HEK293 (cell line): ENCODE measurements at regions not wholly inside any gene's neighbourhood (a gene's known extent, or its start where the extent isn't known, plus 50 kb on each side); places are given as distances from the start of the nearest gene placed in this dataset.

ENCODE experiments used
- CTCF ChIA-PET: fragments of 350-600 bp; formaldehyde crosslinking; extraction: SDS; loops from one replicate; lab custom pipeline; 2021; ENCODE audit warnings: antibody characterized with exemption; lab: Yijun Ruan, JAX
- POLR2A ChIA-PET: fragments of 300-600 bp; formaldehyde crosslinking; extraction: SDS; loops from one replicate; lab custom pipeline; 2020; ENCODE audit warnings: antibody characterized with exemption, inconsistent platforms; lab: Yijun Ruan, JAX
- H3K27ac ChIP-seq: fragments of 200-500 bp; sonication (Bioruptor generic); 2 replicates; pipeline ENCODE4 v1.5.1; 2014; ENCODE audit warnings: low read depth, low read length, control low read depth, inconsistent platforms; ENCODE audit errors: extremely low read depth
- H3K36me3 ChIP-seq, 2 experiments: fragments of 200-500 bp in 1 of 2; sonication (Bioruptor generic) in 1 of 2; 1 replicate in 1 of 2; 2 replicates in 1 of 2; pipeline ENCODE4 v1.5.1; 2014 to 2017; ENCODE audit warnings: inconsistent platforms in 2 of 2, low read length in 2 of 2; ENCODE audit not compliant: control insufficient read depth in 2 of 2, insufficient read depth in 1 of 2
- H3K4me1 ChIP-seq: fragments of 200-500 bp; sonication (Bioruptor generic); 2 replicates; pipeline ENCODE4 v1.5.1; 2014; ENCODE audit warnings: mild to moderate bottlenecking, low read length, inconsistent platforms; ENCODE audit not compliant: control insufficient read depth, insufficient read depth
- H3K4me3 ChIP-seq: 2 replicates; pipeline ENCODE4 v1.5.1; 2011; ENCODE audit warnings: low read depth, mild to moderate bottlenecking, control low read depth, low read length, moderate library complexity
- H3K9me3 ChIP-seq: fragments of 200-500 bp; sonication (Bioruptor generic); 2 replicates; pipeline ENCODE4 v1.5.1; 2014; ENCODE audit warnings: low read depth, low read length, inconsistent platforms; ENCODE audit not compliant: control insufficient read depth, insufficient read depth
- ATF2 ChIP-seq: fragments of 450-650 bp; formaldehyde crosslinking; IDR thresholded peaks from 2 replicates; pipeline ENCODE4 v1.5.1; 2016; ENCODE audit warnings: missing biosample characterization, missing genetic modification characterization, low read depth
- HOXA7 ChIP-seq: sonication (generic); formaldehyde crosslinking; IDR thresholded peaks from 2 replicates; pipeline ENCODE4 v1.8.1; 2022; ENCODE audit warnings: missing genetic modification reagents, borderline replicate concordance
- OSR2 ChIP-seq: fragments of 450-650 bp; formaldehyde crosslinking; IDR thresholded peaks from 2 replicates; pipeline ENCODE4 v1.5.1; 2016; ENCODE audit warnings: missing biosample characterization, missing genetic modification characterization
- ZBTB17 ChIP-seq: fragments of 450-650 bp; formaldehyde crosslinking; IDR thresholded peaks from 2 replicates; pipeline ENCODE4 v1.5.1; 2016; ENCODE audit warnings: missing biosample characterization, missing genetic modification characterization
- ZBTB49 ChIP-seq: fragments of 450-650 bp; formaldehyde crosslinking; IDR thresholded peaks from 2 replicates; pipeline ENCODE4 v1.5.1; 2016; ENCODE audit warnings: missing biosample characterization, missing genetic modification characterization, low read depth
- ZFP37 ChIP-seq: fragments of 450-650 bp; formaldehyde crosslinking; IDR thresholded peaks from 2 replicates; pipeline ENCODE4 v1.5.1; 2016; ENCODE audit warnings: missing biosample characterization, missing genetic modification characterization
- ZNF19 ChIP-seq: fragments of 450-650 bp; formaldehyde crosslinking; IDR thresholded peaks from 2 replicates; pipeline ENCODE4; 2016; ENCODE audit warnings: missing biosample characterization, missing genetic modification characterization, low read depth
- ZNF266 ChIP-seq: fragments of 450-650 bp; formaldehyde crosslinking; IDR thresholded peaks from 2 replicates; pipeline ENCODE4 v1.5.1; 2016; ENCODE audit warnings: missing biosample characterization, missing genetic modification characterization, low read depth
- ZNF292 ChIP-seq: fragments of 450-650 bp; formaldehyde crosslinking; IDR thresholded peaks from 2 replicates; pipeline ENCODE4 v1.5.1; 2016; ENCODE audit warnings: low read depth, missing biosample characterization, missing genetic modification characterization, borderline replicate concordance
- ZNF341 ChIP-seq: fragments of 450-650 bp; formaldehyde crosslinking; IDR thresholded peaks from 2 replicates; pipeline ENCODE4; 2016; ENCODE audit warnings: low read depth, missing biosample characterization, missing genetic modification characterization
- ZNF473 ChIP-seq: fragments of 450-650 bp; formaldehyde crosslinking; IDR thresholded peaks from 2 replicates; pipeline ENCODE4 v1.5.1; 2017; ENCODE audit warnings: missing biosample characterization, missing genetic modification characterization
- ZNF48 ChIP-seq: fragments of 450-650 bp; formaldehyde crosslinking; IDR thresholded peaks from 2 replicates; pipeline ENCODE4 v1.5.1; 2016; ENCODE audit warnings: missing biosample characterization, missing genetic modification characterization
- ZNF521 ChIP-seq: fragments of 450-650 bp; formaldehyde crosslinking; IDR thresholded peaks from 2 replicates; pipeline ENCODE4 v1.5.1; 2017; ENCODE audit warnings: missing biosample characterization, mild to moderate bottlenecking, missing genetic modification characterization
- ZNF529 ChIP-seq: fragments of 450-650 bp; formaldehyde crosslinking; IDR thresholded peaks from 2 replicates; pipeline ENCODE4 v1.5.1; 2017; ENCODE audit warnings: missing genetic modification characterization, missing biosample characterization; ENCODE audit not compliant: insufficient replicate concordance
- ZNF670 ChIP-seq: fragments of 450-650 bp; formaldehyde crosslinking; IDR thresholded peaks from 2 replicates; pipeline ENCODE4 v1.5.1; 2016; ENCODE audit warnings: missing biosample characterization, missing genetic modification characterization, low read depth
- ZNF830 ChIP-seq: fragments of 450-650 bp; IDR thresholded peaks from 2 replicates; pipeline ENCODE4 v1.5.0; 2018; ENCODE audit warnings: missing biosample characterization, missing genetic modification characterization, low read depth, mild to moderate bottlenecking, moderate library complexity
- TF ChIP-seq, protein P1 (sequence below): fragments of 450-650 bp; formaldehyde crosslinking; IDR thresholded peaks from 2 replicates; pipeline ENCODE4 v1.5.1; 2017; ENCODE audit warnings: missing biosample characterization, mild to moderate bottlenecking, missing genetic modification characterization, moderate library complexity
- TF ChIP-seq, protein P2 (sequence below): fragments of 450-650 bp; formaldehyde crosslinking; IDR thresholded peaks from 2 replicates; pipeline ENCODE4 v1.5.1; 2017; ENCODE audit warnings: missing biosample characterization, missing genetic modification characterization

DNA sequence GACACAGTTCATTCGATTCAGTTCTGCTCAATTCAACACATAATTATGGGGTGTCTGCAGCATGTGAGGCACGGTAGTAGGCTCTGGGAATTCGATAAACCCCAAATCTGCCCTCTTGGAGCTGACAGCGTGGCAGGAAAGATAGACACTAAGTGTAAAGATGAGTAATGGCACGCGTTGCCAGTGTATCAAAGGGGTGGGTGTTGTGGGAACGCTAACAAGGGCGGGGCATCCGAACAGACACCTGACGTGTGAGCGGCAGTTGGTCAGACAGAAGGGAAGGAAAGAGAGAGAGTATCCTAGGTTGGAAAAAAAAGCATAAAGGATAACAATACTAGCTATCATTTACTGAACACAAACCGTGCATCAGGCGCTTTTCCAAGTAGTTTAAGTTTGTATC, 125.7 kb upstream of the HAAO start (continued):
- no peak for TF ChIP-seq ZNF670 (tag by site-specific recombination)
- TF ChIP-seq ZNF473 (tag by site-specific recombination) = no peak
- no peak for TF ChIP-seq OSR2
- TF ChIP-seq ZNF266 (tag by site-specific recombination) = no peak
- TF ChIP-seq HOXA7 (CRISPR knock-in tag) = no peak
- no peak for TF ChIP-seq ZNF341
- no peak for TF ChIP-seq ZNF19 (tag by site-specific recombination)
- TF ChIP-seq ZNF830 (tag by site-specific recombination) = no peak
- TF ChIP-seq ZNF521 = no peak
- TF ChIP-seq, protein P1, sequence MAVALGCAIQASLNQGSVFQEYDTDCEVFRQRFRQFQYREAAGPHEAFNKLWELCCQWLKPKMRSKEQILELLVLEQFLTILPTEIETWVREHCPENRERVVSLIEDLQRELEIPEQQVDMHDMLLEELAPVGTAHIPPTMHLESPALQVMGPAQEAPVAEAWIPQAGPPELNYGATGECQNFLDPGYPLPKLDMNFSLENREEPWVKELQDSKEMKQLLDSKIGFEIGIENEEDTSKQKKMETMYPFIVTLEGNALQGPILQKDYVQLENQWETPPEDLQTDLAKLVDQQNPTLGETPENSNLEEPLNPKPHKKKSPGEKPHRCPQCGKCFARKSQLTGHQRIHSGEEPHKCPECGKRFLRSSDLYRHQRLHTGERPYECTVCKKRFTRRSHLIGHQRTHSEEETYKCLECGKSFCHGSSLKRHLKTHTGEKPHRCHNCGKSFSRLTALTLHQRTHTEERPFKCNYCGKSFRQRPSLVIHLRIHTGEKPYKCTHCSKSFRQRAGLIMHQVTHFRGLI (tag by site-specific recombination) = no peak
- TF ChIP-seq ZBTB49 (tag by site-specific recombination) = no peak
- no peak for TF ChIP-seq ZNF529 (tag by site-specific recombination)
- TF ChIP-seq, protein P2, sequence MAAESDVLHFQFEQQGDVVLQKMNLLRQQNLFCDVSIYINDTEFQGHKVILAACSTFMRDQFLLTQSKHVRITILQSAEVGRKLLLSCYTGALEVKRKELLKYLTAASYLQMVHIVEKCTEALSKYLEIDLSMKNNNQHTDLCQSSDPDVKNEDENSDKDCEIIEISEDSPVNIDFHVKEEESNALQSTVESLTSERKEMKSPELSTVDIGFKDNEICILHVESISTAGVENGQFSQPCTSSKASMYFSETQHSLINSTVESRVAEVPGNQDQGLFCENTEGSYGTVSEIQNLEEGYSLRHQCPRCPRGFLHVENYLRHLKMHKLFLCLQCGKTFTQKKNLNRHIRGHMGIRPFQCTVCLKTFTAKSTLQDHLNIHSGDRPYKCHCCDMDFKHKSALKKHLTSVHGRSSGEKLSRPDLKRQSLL (tag by site-specific recombination) = no peak
- TF ChIP-seq, all 188 proteins: peak for 0

DNA sequence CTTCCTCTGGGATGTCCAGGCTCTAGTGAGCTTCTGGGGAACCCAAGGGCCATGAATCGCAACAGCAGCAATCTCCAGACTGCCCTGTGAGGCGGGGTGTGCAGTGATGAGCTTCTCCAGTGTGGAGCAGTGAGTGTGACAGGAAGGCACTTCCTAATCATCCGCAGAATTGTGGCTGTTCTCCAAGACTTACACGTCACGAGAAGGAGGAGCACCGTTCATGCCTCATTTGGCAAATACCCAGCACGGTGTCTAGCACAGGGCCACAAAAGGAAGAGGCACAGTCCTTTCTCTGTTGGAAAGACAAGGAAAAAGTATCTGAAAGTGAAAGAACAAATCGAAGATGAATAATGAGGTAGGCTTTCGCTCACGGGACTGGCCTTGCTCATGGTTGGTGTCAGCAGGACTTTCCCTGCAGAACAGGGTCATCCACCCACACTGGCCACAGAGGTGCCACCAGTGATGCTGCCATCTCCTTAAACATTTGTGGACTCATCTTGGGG, 125.1 kb upstream of the HAAO start:
- TF ChIP-seq ZNF292 (tag by site-specific recombination) = no peak
- no peak for TF ChIP-seq ZFP37 (tag by site-specific recombination)
- peak; percentile 50 for TF ChIP-seq ZBTB17 (tag by site-specific recombination)
- CTCF ChIA-PET = interaction anchor here (0.9 to 1.2 kb wide), 2 partner anchors 14 to 58 kb away, joined by 3 read pairs; no protein-coding TSS in a partner anchor
- H3K4me3 ChIP-seq = no peak overlapping the region
- no peaks in the 10 kb centered on the region for H3K9me3 ChIP-seq
- H3K4me1 ChIP-seq = peaks cover 4% of the 10 kb centered on the region; the same call in 1 of the 2 replicates
- no peak overlapping the region for H3K27ac ChIP-seq
- POLR2A ChIA-PET = no interaction called here
- no peaks in the 10 kb centered on the region for H3K36me3 ChIP-seq

DNA sequence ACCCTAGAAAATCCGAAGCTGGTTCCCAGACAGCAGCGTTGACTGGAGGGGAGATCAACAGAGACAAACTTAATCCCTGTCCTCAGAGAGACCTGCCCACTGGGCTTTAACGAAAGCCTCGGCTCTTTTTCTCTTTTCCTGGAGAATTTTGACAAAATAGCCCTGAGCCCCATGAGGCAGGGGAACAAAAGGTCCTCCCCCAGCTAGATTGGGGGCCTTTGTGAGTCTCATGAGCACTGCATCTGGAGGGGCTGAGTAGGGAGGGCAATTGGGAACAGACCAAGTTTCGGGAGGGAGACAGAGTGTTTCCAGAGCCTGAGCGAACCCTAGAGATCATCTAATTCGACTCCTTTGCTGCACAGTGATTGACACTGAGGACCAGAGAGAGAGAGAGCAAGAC, 123.9 kb upstream of the HAAO start:
- Histone ChIP-seq H3K9me3 (no peaks in the 10 kb centered on the region), H3K27ac (no peak overlapping the region), H3K36me3 (no peaks in the 10 kb centered on the region), H3K4me1 (peaks cover 4% of the 10 kb centered on the region; the same call in 1 of the 2 replicates), H3K4me3 (no peak overlapping the region)
- POLR2A ChIA-PET = no interaction called here
- CTCF ChIA-PET = interaction anchor here (0.8 kb wide), 1 partner anchor 58 kb away, joined by 3 read pairs; no protein-coding TSS in a partner anchor
- no peak for TF ChIP-seq ZNF266 (tag by site-specific recombination)
- no peak for TF ChIP-seq ATF2 (tag by site-specific recombination)
- TF ChIP-seq ZNF48 (tag by site-specific recombination) = no peak
